ENCODE measurements at regions not wholly inside any gene's neighbourhood (a gene's known extent, or its start where the extent isn't known, plus 50 kb on each side); places are given as distances from the start of the nearest gene placed in this dataset.

GRCh38 chr11:109222761-109223160, 199.2 kb upstream of the C11orf87 start:
- intact Hi-C loops (cut with DNase I) = no loop called here
- no peak overlapping the region for H3K27ac ChIP-seq
- DNase-seq (ENCODE audit: low spot score in 2 of 2) = no peak
- no peaks in the 10 kb centered on the region for H3K4me1 ChIP-seq
- H3K9me3 ChIP-seq = no peaks in the 10 kb centered on the region
- no peak for TF ChIP-seq CTCF (IDR thresholded peaks at IDR 0.05)
- no peaks in the 10 kb centered on the region for H3K36me3 ChIP-seq
- H3K27me3 ChIP-seq = no peaks in the 10 kb centered on the region
- H3K4me3 ChIP-seq = no peak overlapping the region

- Histone ChIP-seq H3K4me3 (no peak overlapping the region), H3K9me3 (no peaks in the 10 kb centered on the region), H3K27me3 (no peaks in the 10 kb centered on the region), H3K4me1 (no peaks in the 10 kb centered on the region), H3K36me3 (no peaks in the 10 kb centered on the region), H3K27ac (no peak overlapping the region)
- no peak for TF ChIP-seq CTCF (IDR thresholded peaks at IDR 0.05)
- no peak for DNase-seq (ENCODE audit: low spot score in 2 of 2)
- intact Hi-C loops (cut with DNase I) = no loop called here
These were observed 198.5 kb upstream of the C11orf87 start for GRCh38 chr11:109223451-109223850.

- H3K4me1 ChIP-seq = no peaks in the 10 kb centered on the region
- intact Hi-C loops (cut with DNase I) = no loop called here
- TF ChIP-seq CTCF (IDR thresholded peaks at IDR 0.05) = no peak
These were observed 192.3 kb upstream of the C11orf87 start for GRCh38 chr11:109229682-109230081.

GRCh38 chr11:109236188-109236587, 185.8 kb upstream of the C11orf87 start:
- DNase-seq (ENCODE audit: low spot score in 2 of 2) = no peak
- intact Hi-C loops (cut with DNase I) = no loop called here
- no peak overlapping the region for H3K27ac ChIP-seq
- H3K27me3 ChIP-seq = no peaks in the 10 kb centered on the region
- H3K36me3 ChIP-seq = no peaks in the 10 kb centered on the region
- no peak overlapping the region for H3K4me3 ChIP-seq
- H3K9me3 ChIP-seq = no peaks in the 10 kb centered on the region
- TF ChIP-seq CTCF (IDR thresholded peaks at IDR 0.05) = no peak
- H3K4me1 ChIP-seq = no peaks in the 10 kb centered on the region

More at GRCh38 chr11:109229682-109230081, 192.3 kb upstream of the C11orf87 start:
- Histone ChIP-seq H3K27ac (no peak overlapping the region), H3K27me3 (no peaks in the 10 kb centered on the region), H3K36me3 (no peaks in the 10 kb centered on the region), H3K9me3 (no peaks in the 10 kb centered on the region), H3K4me3 (no peak overlapping the region)
- DNase-seq (ENCODE audit: low spot score in 2 of 2) = no peak

- intact Hi-C loops (cut with DNase I) = no loop called here
- no peak for TF ChIP-seq CTCF (IDR thresholded peaks at IDR 0.05)
- no peak for DNase-seq (ENCODE audit: low spot score in 2 of 2)
These were observed 185.3 kb upstream of the C11orf87 start for GRCh38 chr11:109236696-109237095.

GRCh38 chr11:109237636-109238035, 184.4 kb upstream of the C11orf87 start:
- no peak for DNase-seq (ENCODE audit: low spot score in 2 of 2)
- H3K27ac ChIP-seq = no peak overlapping the region
- H3K27me3 ChIP-seq = no peaks in the 10 kb centered on the region
- intact Hi-C loops (cut with DNase I) = no loop called here
- no peaks in the 10 kb centered on the region for H3K9me3 ChIP-seq
- H3K4me1 ChIP-seq = no peaks in the 10 kb centered on the region
- no peak overlapping the region for H3K4me3 ChIP-seq
- no peaks in the 10 kb centered on the region for H3K36me3 ChIP-seq
- no peak for TF ChIP-seq CTCF (IDR thresholded peaks at IDR 0.05)

More at GRCh38 chr11:109236696-109237095, 185.3 kb upstream of the C11orf87 start:
- no peaks in the 10 kb centered on the region for H3K9me3 ChIP-seq
- no peak overlapping the region for H3K27ac ChIP-seq
- H3K4me3 ChIP-seq = no peak overlapping the region
- H3K27me3 ChIP-seq = no peaks in the 10 kb centered on the region
- H3K36me3 ChIP-seq = no peaks in the 10 kb centered on the region
- H3K4me1 ChIP-seq = no peaks in the 10 kb centered on the region
